K562 (cell line): ENCODE measurements at regions not wholly inside any gene's neighbourhood (a gene's known extent, or its start where the extent isn't known, plus 50 kb on each side); places are given as distances from the start of the nearest gene placed in this dataset.

ENCODE experiments used
- ATAC-seq: fragments of 200-7000 bp; cut with Tn5 transposase; 3 replicates; pipeline ENCODE4 v1.9.1; 2020; ENCODE audit warnings: moderate library complexity
- BruUV-seq: library from RNA; stranded (reverse); fragments of 400-500 nt; replicated peaks from 2 replicates; lab custom pipeline; 2021; lab: Mats Ljungman, UMichigan
- CTCF ChIA-PET: fragments of 300-600 bp; formaldehyde crosslinking; extraction: SDS; loops from one replicate; lab custom pipeline; 2021; ENCODE audit warnings: low intra/inter-chr PET ratio; lab: Yijun Ruan, JAX
- POLR2A ChIA-PET: fragments of 300-600, 350-650 bp; sonication (Branson Sonifier 250); formaldehyde crosslinking; extraction: SDS; loops from one replicate; lab custom pipeline; 2021; ENCODE audit warnings: antibody characterized with exemption, inconsistent platforms; lab: Yijun Ruan, JAX
- DNase-seq, 4 experiments: peaks; one replicate each; pipeline versions ENCODE4 v3.0.0 to v3.0.0-alpha.2; 2011 to 2018; ENCODE audit warnings: low spot score in 3 of 4, mixed read lengths in 3 of 4; ENCODE audit errors: extremely low read depth in 1 of 4
- FAIRE-seq: peaks from 2 replicates; lab custom pipeline; 2011; peaks lifted over from hg19 to GRCh38; lab: Jason Lieb, UNC
- H2AFZ ChIP-seq: 2 replicates; pipeline ENCODE4 v1.6.0; 2011; ENCODE audit warnings: low read depth, low read length, control low read depth, inconsistent platforms
- H3K27ac ChIP-seq: fragments of 200-600 bp; 3 replicates; pipeline ENCODE4 v1.8.0; 2011; ENCODE audit warnings: low read depth, mild to moderate bottlenecking, control low read depth, inconsistent platforms, low read length, moderate library complexity, mixed read lengths; ENCODE audit errors: extremely low read depth
- H3K27me3 ChIP-seq, 2 experiments: fragments of 300-600 bp in 1 of 2; 2 replicates in 1 of 2; 3 replicates in 1 of 2; pipeline versions ENCODE4 v1.6.0 to v1.8.0; 2011; ENCODE audit warnings: inconsistent platforms in 2 of 2, low read length in 2 of 2, mild to moderate bottlenecking in 1 of 2, mixed read lengths in 1 of 2, moderate library complexity in 1 of 2; ENCODE audit not compliant: control insufficient read depth in 2 of 2, insufficient read depth in 2 of 2
- H3K36me3 ChIP-seq: fragments of 300-600 bp; 3 replicates; pipeline ENCODE4 v1.8.0; 2011; ENCODE audit warnings: mild to moderate bottlenecking, low read length, inconsistent platforms; ENCODE audit not compliant: control insufficient read depth, insufficient read depth
- H3K4me1 ChIP-seq, 2 experiments: fragments of 200-600 bp in 1 of 2; replicated peaks in 1 of 2; 2 replicates in 1 of 2; 3 replicates in 1 of 2; pipeline versions ENCODE4 v1.5.1 to v1.8.0; 2011; ENCODE audit warnings: inconsistent platforms in 2 of 2, low read length in 2 of 2, mild to moderate bottlenecking in 1 of 2, mixed read lengths in 1 of 2, moderate library complexity in 1 of 2; ENCODE audit not compliant: control insufficient read depth in 2 of 2, insufficient read depth in 2 of 2
- H3K4me2 ChIP-seq: 2 replicates; pipeline ENCODE4 v1.6.1; 2011; ENCODE audit warnings: low read length, control low read depth, inconsistent platforms, mixed read lengths; ENCODE audit not compliant: insufficient read depth
- H3K4me3 ChIP-seq: fragments of 200-600 bp; sonication (generic), shearing (Covaris generic); 2 replicates; pipeline ENCODE4 v1.5.1; 2016; ENCODE audit warnings: control low read depth, inconsistent platforms
- H3K79me2 ChIP-seq: fragments of 200-600 bp; 3 replicates; pipeline ENCODE4 v1.8.0; 2011; ENCODE audit warnings: low read length, inconsistent platforms; ENCODE audit not compliant: control insufficient read depth, insufficient read depth
- H3K9ac ChIP-seq, 2 experiments: 2 replicates each; pipeline versions ENCODE4 v1.6.0 to v1.6.1; 2011; ENCODE audit warnings: low read depth in 2 of 2, low read length in 2 of 2, control low read depth in 1 of 2, inconsistent platforms in 1 of 2, mild to moderate bottlenecking in 1 of 2, mixed read lengths in 1 of 2; ENCODE audit not compliant: insufficient read depth in 1 of 2
- H3K9me1 ChIP-seq: one replicate; pipeline ENCODE4 v1.6.0; 2011; ENCODE audit warnings: inconsistent platforms, mild to moderate bottlenecking, low read length, moderate library complexity; ENCODE audit not compliant: control insufficient read depth, insufficient read depth
- H3K9me3 ChIP-seq: replicated peaks from 2 replicates; pipeline ENCODE4 v1.5.1; 2011; ENCODE audit warnings: low read depth, low read length, inconsistent platforms; ENCODE audit not compliant: control insufficient read depth, insufficient read depth
- H4K20me1 ChIP-seq: replicated peaks from 2 replicates; pipeline ENCODE4 v1.6.1; 2011; ENCODE audit warnings: low read length, inconsistent platforms, mixed read lengths; ENCODE audit not compliant: control insufficient read depth, insufficient read depth
- CEBPB ChIP-seq: fragments of 450-650 bp; IDR thresholded peaks from 2 replicates; pipeline ENCODE4 v1.6.1; 2016; ENCODE audit warnings: missing genetic modification characterization, missing compliant biosample characterization
- WGBS: fragments of 100-300 bp; shearing (Covaris generic); methylation state at CpG from one replicate; pipeline ENCODE4 v1.1.6; 2016; ENCODE audit warnings: low coverage, mixed read lengths; ENCODE audit not compliant: insufficient coverage; ENCODE audit errors: missing lambda C conversion rate; 5-methylcytosine and 5-hydroxymethylcytosine counted together
- in situ Hi-C: fragments of 300-500 bp; cut with MboI; formaldehyde crosslinking; loops from 4 replicates; pipeline ENCODE4 v1.15.0; 2018; ENCODE audit warnings: inconsistent platforms, mixed read lengths
- intact Hi-C: fragments of 100-400 bp; cut with micrococcal nuclease; formaldehyde crosslinking; loops from 2 replicates; pipeline ENCODE4 v1.14.2; 2022
- TF ChIP-seq, protein P1 (sequence below): sonication (generic); formaldehyde crosslinking; IDR thresholded peaks from 2 replicates; pipeline ENCODE4 v1.5.0; 2020; ENCODE audit warnings: missing genetic modification reagents
- TF ChIP-seq, protein P2 (sequence below): fragments of 200-600 bp; sonication (generic); IDR thresholded peaks from one replicate; pipeline ENCODE4 v1.6.1; 2012; ENCODE audit warnings: mild to moderate bottlenecking, low read depth, low read length, inconsistent platforms

DNA sequence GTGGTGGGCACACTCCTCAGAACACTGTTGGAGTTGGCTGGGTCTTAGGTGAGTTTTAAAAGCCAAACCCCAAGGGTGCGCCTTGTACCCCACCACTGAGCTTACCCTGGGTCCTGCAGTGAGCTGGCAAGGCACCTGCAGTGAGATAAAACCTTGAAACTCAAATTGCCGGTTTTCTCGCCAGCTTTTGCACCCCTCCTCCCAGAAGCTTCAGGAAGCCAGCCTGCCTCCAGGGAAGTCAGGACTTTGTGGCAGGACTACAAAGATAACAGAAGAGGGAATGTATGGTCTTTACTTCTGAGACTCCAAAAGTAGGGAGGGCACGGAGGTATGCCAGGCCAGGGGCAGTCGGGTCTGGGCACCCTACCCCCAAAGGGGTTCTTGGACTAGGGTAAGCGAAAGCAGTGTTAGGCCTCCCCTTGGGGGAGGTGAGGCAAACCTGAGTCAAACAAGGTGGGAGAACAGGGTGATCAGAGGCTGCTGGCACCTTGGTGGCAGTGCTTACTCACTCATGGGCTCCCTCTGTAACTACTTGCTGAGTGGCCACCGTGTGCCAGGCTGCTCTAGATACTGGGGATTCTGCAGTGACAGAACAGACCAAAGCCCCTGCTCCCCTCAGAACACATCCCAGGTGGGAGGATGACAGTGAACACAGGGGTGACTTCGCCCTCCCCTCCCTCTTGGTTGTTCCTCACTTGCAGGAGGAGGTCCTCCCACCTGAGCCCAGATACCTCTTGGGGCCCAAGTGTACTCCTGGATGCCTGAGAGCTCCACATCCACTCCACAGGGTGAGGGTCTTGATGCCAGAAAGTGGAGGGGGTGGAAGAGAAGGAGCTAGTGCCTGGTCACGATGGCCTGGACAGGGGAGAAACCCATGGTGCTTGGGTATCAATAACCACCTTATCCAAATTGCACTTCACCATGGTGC lies 69.3 kb upstream of the RGPD5 start:
- Histone ChIP-seq H3K27ac (no peak overlapping the region), H3K4me2 (no peak overlapping the region), H4K20me1 (no peaks in the 10 kb centered on the region), H3K9me1 (no peaks in the 10 kb centered on the region), H3K36me3 (no peaks in the 10 kb centered on the region), H3K79me2 (no peaks in the 10 kb centered on the region), H3K4me1 (no peaks in the 10 kb centered on the region), H3K27me3 (peaks cover 0 to 20% of the 10 kb centered on the region in 2 experiments; a peak in 1 of 5 replicates), H3K9me3 (no peaks in the 10 kb centered on the region), H3K4me3 (no peak overlapping the region), H2AFZ (no peak overlapping the region), H3K9ac (no peak overlapping the region)
- 1% methylated on average over 7 of the region's 9 CpGs for WGBS
- intact Hi-C loops, result no loop called here
- ChIA-PET POLR2A (no interaction called here), CTCF (no interaction called here)
- DNase-seq (no peak), FAIRE-seq (no peak), ATAC-seq (no peak)
- BruUV-seq, result no TSS peak
- in situ Hi-C loops, result no loop called here
- no peak for TF ChIP-seq CEBPB (tag)
- TF ChIP-seq, protein P1, sequence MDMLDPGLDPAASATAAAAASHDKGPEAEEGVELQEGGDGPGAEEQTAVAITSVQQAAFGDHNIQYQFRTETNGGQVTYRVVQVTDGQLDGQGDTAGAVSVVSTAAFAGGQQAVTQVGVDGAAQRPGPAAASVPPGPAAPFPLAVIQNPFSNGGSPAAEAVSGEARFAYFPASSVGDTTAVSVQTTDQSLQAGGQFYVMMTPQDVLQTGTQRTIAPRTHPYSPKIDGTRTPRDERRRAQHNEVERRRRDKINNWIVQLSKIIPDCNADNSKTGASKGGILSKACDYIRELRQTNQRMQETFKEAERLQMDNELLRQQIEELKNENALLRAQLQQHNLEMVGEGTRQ (CRISPR knock-in tag), result no peak
- TF ChIP-seq, protein P2, sequence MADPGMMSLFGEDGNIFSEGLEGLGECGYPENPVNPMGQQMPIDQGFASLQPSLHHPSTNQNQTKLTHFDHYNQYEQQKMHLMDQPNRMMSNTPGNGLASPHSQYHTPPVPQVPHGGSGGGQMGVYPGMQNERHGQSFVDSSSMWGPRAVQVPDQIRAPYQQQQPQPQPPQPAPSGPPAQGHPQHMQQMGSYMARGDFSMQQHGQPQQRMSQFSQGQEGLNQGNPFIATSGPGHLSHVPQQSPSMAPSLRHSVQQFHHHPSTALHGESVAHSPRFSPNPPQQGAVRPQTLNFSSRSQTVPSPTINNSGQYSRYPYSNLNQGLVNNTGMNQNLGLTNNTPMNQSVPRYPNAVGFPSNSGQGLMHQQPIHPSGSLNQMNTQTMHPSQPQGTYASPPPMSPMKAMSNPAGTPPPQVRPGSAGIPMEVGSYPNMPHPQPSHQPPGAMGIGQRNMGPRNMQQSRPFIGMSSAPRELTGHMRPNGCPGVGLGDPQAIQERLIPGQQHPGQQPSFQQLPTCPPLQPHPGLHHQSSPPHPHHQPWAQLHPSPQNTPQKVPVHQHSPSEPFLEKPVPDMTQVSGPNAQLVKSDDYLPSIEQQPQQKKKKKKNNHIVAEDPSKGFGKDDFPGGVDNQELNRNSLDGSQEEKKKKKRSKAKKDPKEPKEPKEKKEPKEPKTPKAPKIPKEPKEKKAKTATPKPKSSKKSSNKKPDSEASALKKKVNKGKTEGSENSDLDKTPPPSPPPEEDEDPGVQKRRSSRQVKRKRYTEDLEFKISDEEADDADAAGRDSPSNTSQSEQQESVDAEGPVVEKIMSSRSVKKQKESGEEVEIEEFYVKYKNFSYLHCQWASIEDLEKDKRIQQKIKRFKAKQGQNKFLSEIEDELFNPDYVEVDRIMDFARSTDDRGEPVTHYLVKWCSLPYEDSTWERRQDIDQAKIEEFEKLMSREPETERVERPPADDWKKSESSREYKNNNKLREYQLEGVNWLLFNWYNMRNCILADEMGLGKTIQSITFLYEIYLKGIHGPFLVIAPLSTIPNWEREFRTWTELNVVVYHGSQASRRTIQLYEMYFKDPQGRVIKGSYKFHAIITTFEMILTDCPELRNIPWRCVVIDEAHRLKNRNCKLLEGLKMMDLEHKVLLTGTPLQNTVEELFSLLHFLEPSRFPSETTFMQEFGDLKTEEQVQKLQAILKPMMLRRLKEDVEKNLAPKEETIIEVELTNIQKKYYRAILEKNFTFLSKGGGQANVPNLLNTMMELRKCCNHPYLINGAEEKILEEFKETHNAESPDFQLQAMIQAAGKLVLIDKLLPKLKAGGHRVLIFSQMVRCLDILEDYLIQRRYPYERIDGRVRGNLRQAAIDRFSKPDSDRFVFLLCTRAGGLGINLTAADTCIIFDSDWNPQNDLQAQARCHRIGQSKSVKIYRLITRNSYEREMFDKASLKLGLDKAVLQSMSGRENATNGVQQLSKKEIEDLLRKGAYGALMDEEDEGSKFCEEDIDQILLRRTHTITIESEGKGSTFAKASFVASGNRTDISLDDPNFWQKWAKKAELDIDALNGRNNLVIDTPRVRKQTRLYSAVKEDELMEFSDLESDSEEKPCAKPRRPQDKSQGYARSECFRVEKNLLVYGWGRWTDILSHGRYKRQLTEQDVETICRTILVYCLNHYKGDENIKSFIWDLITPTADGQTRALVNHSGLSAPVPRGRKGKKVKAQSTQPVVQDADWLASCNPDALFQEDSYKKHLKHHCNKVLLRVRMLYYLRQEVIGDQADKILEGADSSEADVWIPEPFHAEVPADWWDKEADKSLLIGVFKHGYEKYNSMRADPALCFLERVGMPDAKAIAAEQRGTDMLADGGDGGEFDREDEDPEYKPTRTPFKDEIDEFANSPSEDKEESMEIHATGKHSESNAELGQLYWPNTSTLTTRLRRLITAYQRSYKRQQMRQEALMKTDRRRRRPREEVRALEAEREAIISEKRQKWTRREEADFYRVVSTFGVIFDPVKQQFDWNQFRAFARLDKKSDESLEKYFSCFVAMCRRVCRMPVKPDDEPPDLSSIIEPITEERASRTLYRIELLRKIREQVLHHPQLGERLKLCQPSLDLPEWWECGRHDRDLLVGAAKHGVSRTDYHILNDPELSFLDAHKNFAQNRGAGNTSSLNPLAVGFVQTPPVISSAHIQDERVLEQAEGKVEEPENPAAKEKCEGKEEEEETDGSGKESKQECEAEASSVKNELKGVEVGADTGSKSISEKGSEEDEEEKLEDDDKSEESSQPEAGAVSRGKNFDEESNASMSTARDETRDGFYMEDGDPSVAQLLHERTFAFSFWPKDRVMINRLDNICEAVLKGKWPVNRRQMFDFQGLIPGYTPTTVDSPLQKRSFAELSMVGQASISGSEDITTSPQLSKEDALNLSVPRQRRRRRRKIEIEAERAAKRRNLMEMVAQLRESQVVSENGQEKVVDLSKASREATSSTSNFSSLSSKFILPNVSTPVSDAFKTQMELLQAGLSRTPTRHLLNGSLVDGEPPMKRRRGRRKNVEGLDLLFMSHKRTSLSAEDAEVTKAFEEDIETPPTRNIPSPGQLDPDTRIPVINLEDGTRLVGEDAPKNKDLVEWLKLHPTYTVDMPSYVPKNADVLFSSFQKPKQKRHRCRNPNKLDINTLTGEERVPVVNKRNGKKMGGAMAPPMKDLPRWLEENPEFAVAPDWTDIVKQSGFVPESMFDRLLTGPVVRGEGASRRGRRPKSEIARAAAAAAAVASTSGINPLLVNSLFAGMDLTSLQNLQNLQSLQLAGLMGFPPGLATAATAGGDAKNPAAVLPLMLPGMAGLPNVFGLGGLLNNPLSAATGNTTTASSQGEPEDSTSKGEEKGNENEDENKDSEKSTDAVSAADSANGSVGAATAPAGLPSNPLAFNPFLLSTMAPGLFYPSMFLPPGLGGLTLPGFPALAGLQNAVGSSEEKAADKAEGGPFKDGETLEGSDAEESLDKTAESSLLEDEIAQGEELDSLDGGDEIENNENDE, result no peak
